H9 (cell line): ENCODE measurements at regions not wholly inside any gene's neighbourhood (a gene's known extent, or its start where the extent isn't known, plus 50 kb on each side); places are given as distances from the start of the nearest gene placed in this dataset.

Experiments used
- DNase-seq: peaks from one replicate; pipeline ENCODE4 v3.0.0-alpha.2; 2017
- H2AFZ ChIP-seq: one replicate; pipeline ENCODE4 v1.6.1; 2013; ENCODE audit warnings: mild to moderate bottlenecking, low read length, control low read depth, moderate library complexity
- H2AK5ac ChIP-seq: 2 replicates; pipeline ENCODE4 v1.6.1; 2013; ENCODE audit warnings: low read length, control low read depth, mixed read lengths; ENCODE audit not compliant: insufficient read length
- H2BK120ac ChIP-seq: one replicate; pipeline ENCODE4 v1.6.1; 2013; ENCODE audit warnings: low read depth, mild to moderate bottlenecking, low read length, control low read depth, inconsistent platforms; ENCODE audit not compliant: poor library complexity, severe bottlenecking
- H2BK12ac ChIP-seq: 2 replicates; pipeline ENCODE4 v1.6.1; 2013; ENCODE audit warnings: low read length, control low read depth, mixed read lengths, low read depth; ENCODE audit not compliant: insufficient read length
- H2BK15ac ChIP-seq: 2 replicates; pipeline ENCODE4 v1.6.1; 2013; ENCODE audit warnings: low read depth, low read length, control low read depth
- H2BK20ac ChIP-seq: one replicate; pipeline ENCODE4 v1.6.1; 2013; ENCODE audit warnings: low read depth, mild to moderate bottlenecking, low read length, control low read depth, inconsistent platforms; ENCODE audit not compliant: poor library complexity, severe bottlenecking
- H2BK5ac ChIP-seq: 2 replicates; pipeline ENCODE4 v1.6.1; 2013; ENCODE audit warnings: low read length, control low read depth, mixed read lengths; ENCODE audit not compliant: insufficient read length
- H3K14ac ChIP-seq: 2 replicates; pipeline ENCODE4 v1.6.1; 2013; ENCODE audit warnings: low read length, control low read depth; ENCODE audit not compliant: insufficient read depth
- H3K18ac ChIP-seq: 2 replicates; pipeline ENCODE4 v1.6.1; 2013; ENCODE audit warnings: low read depth, mild to moderate bottlenecking, mixed read lengths, low read length, control low read depth; ENCODE audit not compliant: insufficient read length
- H3K23ac ChIP-seq: 2 replicates; pipeline ENCODE4 v1.6.1; 2013; ENCODE audit warnings: low read length, control low read depth, mixed read lengths, low read depth; ENCODE audit not compliant: insufficient read length
- H3K23me2 ChIP-seq: 2 replicates; pipeline ENCODE4 v1.6.1; 2013; ENCODE audit warnings: low read depth, mild to moderate bottlenecking, mixed read lengths, low read length, control low read depth; ENCODE audit not compliant: insufficient read length, poor library complexity, severe bottlenecking
- H3K27ac ChIP-seq: 2 replicates; pipeline ENCODE4 v1.5.1; 2013; ENCODE audit warnings: low read length, control low read depth, mixed read lengths, low read depth; ENCODE audit not compliant: insufficient read length
- H3K27me3 ChIP-seq: 2 replicates; pipeline ENCODE4 v1.6.1; 2013; ENCODE audit warnings: low read length, control low read depth, inconsistent platforms; ENCODE audit not compliant: insufficient read depth
- H3K4ac ChIP-seq: 2 replicates; pipeline ENCODE4 v1.6.1; 2013; ENCODE audit warnings: low read depth, mild to moderate bottlenecking, control low read depth, inconsistent platforms, low read length, moderate library complexity
- H3K4me1 ChIP-seq: 2 replicates; pipeline ENCODE4 v1.6.1; 2013; ENCODE audit warnings: low read length, control low read depth, inconsistent platforms; ENCODE audit not compliant: insufficient read depth
- H3K4me2 ChIP-seq: 2 replicates; pipeline ENCODE4 v1.6.1; 2013; ENCODE audit warnings: low read length, control low read depth, mixed read lengths; ENCODE audit not compliant: insufficient read length, insufficient read depth
- H3K56ac ChIP-seq: 2 replicates; pipeline ENCODE4 v1.6.1; 2013; ENCODE audit warnings: low read depth, mild to moderate bottlenecking, mixed read lengths, low read length, control low read depth; ENCODE audit not compliant: insufficient read length
- H3K79me1 ChIP-seq: 2 replicates; pipeline ENCODE4 v1.6.1; 2013; ENCODE audit warnings: low read depth, mild to moderate bottlenecking, moderate library complexity, low read length, control low read depth, inconsistent platforms; ENCODE audit not compliant: insufficient read depth, poor library complexity, severe bottlenecking
- H3K79me2 ChIP-seq: 2 replicates; pipeline ENCODE4 v1.6.1; 2013; ENCODE audit warnings: low read length, control low read depth, inconsistent platforms; ENCODE audit not compliant: insufficient read depth
- H3K9ac ChIP-seq: 2 replicates; pipeline ENCODE4 v1.6.1; 2013; ENCODE audit warnings: low read length, control low read depth, mixed read lengths; ENCODE audit not compliant: insufficient read length; ENCODE audit errors: extremely low read depth
- H3K9me3 ChIP-seq: one replicate; pipeline ENCODE4 v1.6.1; 2013; ENCODE audit warnings: low read depth, low read length, inconsistent platforms; ENCODE audit not compliant: control insufficient read depth
- H3T11ph ChIP-seq: one replicate; pipeline ENCODE4 v1.6.1; 2013; ENCODE audit warnings: mild to moderate bottlenecking, low read length, control low read depth, inconsistent platforms
- H4K20me1 ChIP-seq: one replicate; pipeline ENCODE4 v1.6.1; 2013; ENCODE audit not compliant: control insufficient read depth, insufficient read length, insufficient read depth
- H4K5ac ChIP-seq: 2 replicates; pipeline ENCODE4 v1.6.1; 2013; ENCODE audit warnings: low read depth, mild to moderate bottlenecking, mixed read lengths, low read length, control low read depth; ENCODE audit not compliant: insufficient read length
- H4K8ac ChIP-seq: replicated peaks from 2 replicates; pipeline ENCODE4 v1.6.1; 2013; ENCODE audit warnings: low read length, control low read depth, mixed read lengths, low read depth; ENCODE audit not compliant: insufficient read length
- H4K91ac ChIP-seq: 2 replicates; pipeline ENCODE4 v1.6.1; 2013; ENCODE audit warnings: low read depth, mild to moderate bottlenecking, moderate library complexity, mixed read lengths, low read length, control low read depth; ENCODE audit not compliant: insufficient read length
- H3K27ac Mint-ChIP-seq, 3 experiments: 2 replicates in 2 of 3; 3 replicates in 1 of 3; pipeline ENCODE4 v1.8.0; 2020 to 2021; ENCODE audit warnings: mixed read lengths in 3 of 3, mild to moderate bottlenecking in 1 of 3, moderate library complexity in 1 of 3
- H3K27me3 Mint-ChIP-seq: 2 replicates; pipeline ENCODE4 v1.8.0; 2021; ENCODE audit warnings: low read depth, mild to moderate bottlenecking, moderate library complexity, mixed read lengths
- H3K36me3 Mint-ChIP-seq, 3 experiments: 2 replicates in 2 of 3; 3 replicates in 1 of 3; pipeline ENCODE4 v1.8.0; 2020 to 2021; ENCODE audit warnings: low read depth in 3 of 3, mixed read lengths in 3 of 3; ENCODE audit not compliant: insufficient read depth in 1 of 3
- H3K4me1 Mint-ChIP-seq, 2 experiments: 2 replicates each; pipeline ENCODE4 v1.8.0; 2020; ENCODE audit warnings: mixed read lengths in 2 of 2
- H3K4me3 Mint-ChIP-seq, 2 experiments: 2 replicates in 1 of 2; 3 replicates in 1 of 2; pipeline ENCODE4 v1.8.0; 2020 to 2021; ENCODE audit warnings: mild to moderate bottlenecking in 2 of 2, mixed read lengths in 2 of 2, moderate library complexity in 1 of 2
- H3K9me3 Mint-ChIP-seq, 2 experiments: 2 replicates in 1 of 2; 3 replicates in 1 of 2; pipeline ENCODE4 v1.8.0; 2020; ENCODE audit warnings: mild to moderate bottlenecking in 2 of 2, mixed read lengths in 2 of 2, moderate library complexity in 1 of 2
- CTCF ChIP-seq: fragments of 200-600 bp; sonication (generic); conservative IDR thresholded peaks from 3 replicates; pipeline ENCODE4 v1.8.0; 2021; ENCODE audit warnings: antibody characterized with exemption, mild to moderate bottlenecking
- WGBS: extraction: QIAGEN DNeasy Blood & Tissue Kit; methylation state at CpG from one replicate; pipeline ENCODE4 v1.1.7; 2013; ENCODE audit warnings: missing lambda C conversion rate, low lambda C conversion rate, mixed read lengths; ENCODE audit not compliant: insufficient read length; ENCODE audit errors: extremely low coverage; 5-methylcytosine and 5-hydroxymethylcytosine counted together

- Histone ChIP-seq H4K8ac (no peak overlapping the region), H4K5ac (no peak overlapping the region), H3K79me1 (no peaks in the 10 kb centered on the region), H2BK5ac (no peak overlapping the region), H3K79me2 (no peaks in the 10 kb centered on the region), H4K20me1 (no peaks in the 10 kb centered on the region), H4K91ac (no peak overlapping the region), H2BK120ac (no peak overlapping the region), H2BK15ac (no peak overlapping the region), H3K56ac (no peak overlapping the region), H3T11ph (no peak overlapping the region), H3K4me2 (no peak overlapping the region), H3K9me3 (no peaks in the 10 kb centered on the region), H3K18ac (no peak overlapping the region), H3K23me2 (no peaks in the 10 kb centered on the region), H2AFZ (no peak overlapping the region), H3K27ac (no peak overlapping the region), H3K9ac (no peak overlapping the region), H3K4me1 (no peaks in the 10 kb centered on the region), H2BK20ac (no peak overlapping the region), H2BK12ac (no peak overlapping the region), H3K4ac (no peak overlapping the region), H3K23ac (no peak overlapping the region), H3K14ac (no peak overlapping the region), H2AK5ac (no peak overlapping the region), H3K27me3 (no peaks in the 10 kb centered on the region)
- TF ChIP-seq CTCF = no peak
- H3K4me1 Mint-ChIP-seq = peaks cover 4 to 8% of the 10 kb centered on the region in 2 experiments
- H3K4me3 Mint-ChIP-seq = no peak overlapping the region
- WGBS = no CpG with 5 or more reads among the region's 1 CpG
- no peak for DNase-seq
- H3K27ac Mint-ChIP-seq = no peak overlapping the region
- H3K27me3 Mint-ChIP-seq = no peaks in the 10 kb centered on the region; the same call in 1 of the 2 replicates
- no peaks in the 10 kb centered on the region for H3K36me3 Mint-ChIP-seq
- H3K9me3 Mint-ChIP-seq = no peaks in the 10 kb centered on the region
Measured at GRCh38 chr14:54325766-54326165, 71.0 kb upstream of the CDKN3 start.
